ENCODE measurements at regions not wholly inside any gene's neighbourhood (a gene's known extent, or its start where the extent isn't known, plus 50 kb on each side); places are given as distances from the start of the nearest gene placed in this dataset.
A peak's percentile ranks its signal among the peaks of the same experiment; 100 is the strongest.

DNA sequence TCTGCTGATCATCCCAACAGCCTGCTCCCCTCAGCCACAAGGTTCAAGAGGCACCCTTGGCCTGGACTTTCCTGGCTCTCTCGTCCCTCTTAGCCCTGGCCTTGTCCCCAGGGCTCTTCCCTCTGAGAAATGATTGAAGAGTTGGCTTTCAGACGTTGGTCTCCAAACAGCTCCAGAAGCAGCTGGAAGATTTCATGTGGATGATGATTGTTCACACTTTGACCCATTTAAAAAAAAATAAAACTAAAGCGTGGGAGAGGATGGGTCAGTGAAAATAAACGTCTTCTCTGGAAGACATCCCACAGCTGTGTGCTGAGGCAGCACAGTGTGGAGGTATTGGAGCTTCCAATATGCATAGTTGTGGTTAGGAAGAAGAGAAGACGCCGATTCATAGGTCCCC, 54.7 kb upstream of the CDH11 start:
- TF ChIP-seq, protein P1, sequence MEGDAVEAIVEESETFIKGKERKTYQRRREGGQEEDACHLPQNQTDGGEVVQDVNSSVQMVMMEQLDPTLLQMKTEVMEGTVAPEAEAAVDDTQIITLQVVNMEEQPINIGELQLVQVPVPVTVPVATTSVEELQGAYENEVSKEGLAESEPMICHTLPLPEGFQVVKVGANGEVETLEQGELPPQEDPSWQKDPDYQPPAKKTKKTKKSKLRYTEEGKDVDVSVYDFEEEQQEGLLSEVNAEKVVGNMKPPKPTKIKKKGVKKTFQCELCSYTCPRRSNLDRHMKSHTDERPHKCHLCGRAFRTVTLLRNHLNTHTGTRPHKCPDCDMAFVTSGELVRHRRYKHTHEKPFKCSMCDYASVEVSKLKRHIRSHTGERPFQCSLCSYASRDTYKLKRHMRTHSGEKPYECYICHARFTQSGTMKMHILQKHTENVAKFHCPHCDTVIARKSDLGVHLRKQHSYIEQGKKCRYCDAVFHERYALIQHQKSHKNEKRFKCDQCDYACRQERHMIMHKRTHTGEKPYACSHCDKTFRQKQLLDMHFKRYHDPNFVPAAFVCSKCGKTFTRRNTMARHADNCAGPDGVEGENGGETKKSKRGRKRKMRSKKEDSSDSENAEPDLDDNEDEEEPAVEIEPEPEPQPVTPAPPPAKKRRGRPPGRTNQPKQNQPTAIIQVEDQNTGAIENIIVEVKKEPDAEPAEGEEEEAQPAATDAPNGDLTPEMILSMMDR (IDR thresholded peaks at IDR 0.05; ENCODE audit: control insufficient read depth, insufficient read depth, low read depth, low read length, missing control alignments): no peak
- H3K4me3 ChIP-seq (ENCODE audit: control insufficient read depth, low read depth, low read length): no peak overlapping the region
- DNase-seq (ENCODE audit: low read depth): peak; percentile 48

- TF ChIP-seq, protein P1 (IDR thresholded peaks at IDR 0.05; ENCODE audit: control insufficient read depth, insufficient read depth, low read depth, low read length, missing control alignments): no peak
- no peak overlapping the region for H3K4me3 ChIP-seq (ENCODE audit: control insufficient read depth, low read depth, low read length)
- DNase-seq (ENCODE audit: low read depth): no peak
Measured at GRCh38 chr16:65172356-65172755, 50.5 kb upstream of the CDH11 start.

Measured in AG09309 (cell line).